ENCODE measurements at regions not wholly inside any gene's neighbourhood (a gene's known extent, or its start where the extent isn't known, plus 50 kb on each side); places are given as distances from the start of the nearest gene placed in this dataset.
"Not testable (repeated sequence)": the region's sequence is repeated elsewhere in the genome, so short reads cannot be mapped to it uniquely, and the experiment has no call there.

- ATAC-seq, H3K4me3 Mint-ChIP-seq, DNase-seq, H3K36me3 Mint-ChIP-seq, H3K27ac Mint-ChIP-seq, H3K9me3 Mint-ChIP-seq, H3K4me1 Mint-ChIP-seq, POLR2A ChIA-PET: not testable (repeated sequence)
- peaks cover 5 to 22% (median 13%) of the 10 kb centered on the region in 5 donors for H3K27me3 Mint-ChIP-seq
Measured at GRCh38 chr11:67817558-67817957, 143.1 kb upstream of the ALDH3B2 start.

- H3K36me3 Mint-ChIP-seq, H3K27me3 Mint-ChIP-seq, H3K4me1 Mint-ChIP-seq, H3K4me3 Mint-ChIP-seq, H3K9me3 Mint-ChIP-seq, POLR2A ChIA-PET, ATAC-seq, DNase-seq: not testable (repeated sequence)
- peak overlapping the region in 2 of 10 donors; percentile 12 to 54 for H3K27ac Mint-ChIP-seq
Measured at GRCh38 chr11:67809301-67809700, 134.9 kb upstream of the ALDH3B2 start.

- Mint-ChIP-seq H3K4me3 (peak overlapping the region in 1 of 10 donors; percentile 34), H3K4me1 (peaks cover 5 to 13% (median 10%) of the 10 kb centered on the region in 4 donors)
- ATAC-seq, DNase-seq, H3K36me3 Mint-ChIP-seq, H3K9me3 Mint-ChIP-seq, POLR2A ChIA-PET, H3K27me3 Mint-ChIP-seq, H3K27ac Mint-ChIP-seq: not testable (repeated sequence)
Measured at GRCh38 chr11:67807896-67808295, 133.5 kb upstream of the ALDH3B2 start.

GRCh38 chr11:67806728-67807235 is 132.4 kb upstream of the ALDH3B2 start:
- H3K4me3 Mint-ChIP-seq: peak overlapping the region in 9 of 10 donors; percentile 88 to 97 (median 94)
- peaks cover 5 to 13% (median 8%) of the 10 kb centered on the region in 4 donors for H3K4me1 Mint-ChIP-seq
- ATAC-seq, H3K9me3 Mint-ChIP-seq, DNase-seq, H3K27me3 Mint-ChIP-seq, POLR2A ChIA-PET, H3K36me3 Mint-ChIP-seq: not testable (repeated sequence)
- peak overlapping the region in 8 of 10 donors; percentile 8 to 99 (median 70) for H3K27ac Mint-ChIP-seq

GRCh38 chr11:67806183-67806582 is 131.8 kb upstream of the ALDH3B2 start:
- ATAC-seq, POLR2A ChIA-PET, DNase-seq: not testable (repeated sequence)

GRCh38 chr11:67805253-67806126 is 131.1 kb upstream of the ALDH3B2 start:
- POLR2A ChIA-PET: interaction anchor here (0.6 to 0.7 kb wide), 2 partner anchors 173 to 294 kb away, joined by 3 read pairs; no protein-coding TSS in a partner anchor
- not testable (repeated sequence) for H3K27me3 Mint-ChIP-seq, H3K36me3 Mint-ChIP-seq, H3K9me3 Mint-ChIP-seq
- peaks cover 5 to 13% (median 8%) of the 10 kb centered on the region in 4 donors for H3K4me1 Mint-ChIP-seq
- ATAC-seq (peak; percentile 92 to 94), DNase-seq (peak; percentile 95 to 99 (median 97))
- H3K4me3 Mint-ChIP-seq: peak overlapping the region; percentile 88 to 97 (median 94)
- H3K27ac Mint-ChIP-seq: peak overlapping the region; percentile 49 to 100 (median 98)

More at GRCh38 chr11:67806183-67806582, 131.8 kb upstream of the ALDH3B2 start:
- Mint-ChIP-seq H3K4me3 (peak overlapping the region; percentile 88 to 97 (median 94)), H3K4me1 (peaks cover 5 to 13% (median 8%) of the 10 kb centered on the region in 4 donors), H3K27ac (peak overlapping the region in 8 of 10 donors; percentile 14 to 100 (median 99))
- H3K9me3 Mint-ChIP-seq, H3K27me3 Mint-ChIP-seq, H3K36me3 Mint-ChIP-seq: not testable (repeated sequence)

GRCh38 chr11:67804435-67805252 is 130.2 kb upstream of the ALDH3B2 start:
- peak in 2 of 10 donors; percentile 10 to 35 for DNase-seq
- H3K9me3 Mint-ChIP-seq, ATAC-seq, H3K36me3 Mint-ChIP-seq, POLR2A ChIA-PET, H3K27me3 Mint-ChIP-seq: not testable (repeated sequence)
- Mint-ChIP-seq H3K27ac (peak overlapping the region in 9 of 10 donors; percentile 7 to 99 (median 91)), H3K4me3 (peak overlapping the region; percentile 88 to 97 (median 94)), H3K4me1 (peaks cover 5 to 13% (median 8%) of the 10 kb centered on the region in 4 donors)

DNA sequence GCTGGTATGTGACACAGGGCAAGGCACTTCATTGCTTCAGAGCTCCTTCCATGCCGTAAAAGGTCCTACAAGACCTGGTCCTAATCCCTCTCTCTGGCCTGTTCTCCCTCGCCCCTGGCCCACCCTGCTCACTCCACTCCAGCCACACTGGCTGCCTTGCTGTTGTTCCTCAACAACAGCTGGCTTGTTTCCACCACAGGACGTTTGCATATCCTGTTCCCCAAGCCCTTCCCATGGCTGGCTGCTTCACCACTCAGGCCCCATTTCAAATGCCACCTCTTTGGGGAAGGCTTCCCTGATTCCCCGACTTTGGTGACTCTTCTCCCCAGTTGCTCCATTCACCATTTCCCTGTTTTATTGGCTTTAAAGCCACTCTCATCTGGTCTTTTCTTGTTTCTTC is 129.1 kb upstream of the ALDH3B2 start:
- peak overlapping the region in 4 of 10 donors; percentile 6 to 57 (median 13) for H3K27ac Mint-ChIP-seq
- peak overlapping the region in 4 of 10 donors; percentile 1 to 96 (median 67) for H3K4me3 Mint-ChIP-seq
- DNase-seq, H3K36me3 Mint-ChIP-seq, H3K27me3 Mint-ChIP-seq, H3K9me3 Mint-ChIP-seq, POLR2A ChIA-PET, ATAC-seq: not testable (repeated sequence)
- H3K4me1 Mint-ChIP-seq: peaks cover 5 to 13% (median 8%) of the 10 kb centered on the region in 4 donors

DNA sequence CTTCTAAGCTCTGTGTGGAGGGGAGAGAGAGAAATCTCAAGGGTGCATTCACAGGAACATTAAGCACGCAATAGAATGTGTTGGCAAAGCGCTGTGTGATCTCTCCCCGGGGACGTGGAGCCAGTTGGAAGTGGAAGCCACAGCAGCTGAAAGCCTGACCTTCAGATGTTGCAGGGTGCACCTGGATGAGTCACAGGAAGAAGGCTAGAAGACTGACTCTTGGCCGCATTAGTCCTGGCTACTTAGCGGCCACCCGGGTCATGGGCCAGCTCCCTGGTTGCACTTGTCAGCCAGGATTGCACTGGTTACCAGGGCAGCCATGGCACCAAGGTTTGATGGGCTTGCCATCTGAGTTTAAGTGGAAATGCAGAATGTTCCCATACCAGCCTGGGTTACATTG is 128.6 kb upstream of the ALDH3B2 start:
- DNase-seq, H3K9me3 Mint-ChIP-seq, H3K27me3 Mint-ChIP-seq, H3K36me3 Mint-ChIP-seq, POLR2A ChIA-PET, ATAC-seq: not testable (repeated sequence)
- peaks cover 5 to 13% (median 8%) of the 10 kb centered on the region in 4 donors for H3K4me1 Mint-ChIP-seq
- H3K27ac Mint-ChIP-seq: peak overlapping the region in 2 of 10 donors; percentile 37 to 57
- H3K4me3 Mint-ChIP-seq: peak overlapping the region in 1 of 10 donors; percentile 30

DNA sequence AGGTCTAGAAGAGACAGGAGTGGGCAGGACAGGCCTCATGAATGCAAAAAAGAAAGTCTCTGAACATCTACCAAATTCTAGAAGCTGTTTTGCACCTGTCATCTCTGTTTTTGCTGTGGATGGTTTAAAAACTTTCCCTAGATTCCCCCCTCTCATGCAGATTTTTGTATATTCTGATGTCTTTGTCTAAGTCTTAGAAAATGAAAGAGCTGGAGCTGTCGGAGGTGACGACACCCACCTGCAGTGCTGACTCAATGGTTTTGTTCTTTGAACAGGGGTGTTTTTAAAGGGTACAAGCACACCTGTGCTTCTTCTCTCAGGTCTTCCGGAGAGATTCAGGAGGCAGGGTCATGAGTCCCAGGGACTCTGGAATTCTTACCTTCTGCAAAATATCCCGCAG is 128.2 kb upstream of the ALDH3B2 start:
- POLR2A ChIA-PET, H3K9me3 Mint-ChIP-seq, H3K4me3 Mint-ChIP-seq, DNase-seq, H3K36me3 Mint-ChIP-seq, H3K27me3 Mint-ChIP-seq, ATAC-seq: not testable (repeated sequence)
- H3K27ac Mint-ChIP-seq: peak overlapping the region in 3 of 10 donors; percentile 37 to 57 (median 38)
- H3K4me1 Mint-ChIP-seq: peaks cover 5 to 13% (median 9%) of the 10 kb centered on the region in 4 donors

DNA sequence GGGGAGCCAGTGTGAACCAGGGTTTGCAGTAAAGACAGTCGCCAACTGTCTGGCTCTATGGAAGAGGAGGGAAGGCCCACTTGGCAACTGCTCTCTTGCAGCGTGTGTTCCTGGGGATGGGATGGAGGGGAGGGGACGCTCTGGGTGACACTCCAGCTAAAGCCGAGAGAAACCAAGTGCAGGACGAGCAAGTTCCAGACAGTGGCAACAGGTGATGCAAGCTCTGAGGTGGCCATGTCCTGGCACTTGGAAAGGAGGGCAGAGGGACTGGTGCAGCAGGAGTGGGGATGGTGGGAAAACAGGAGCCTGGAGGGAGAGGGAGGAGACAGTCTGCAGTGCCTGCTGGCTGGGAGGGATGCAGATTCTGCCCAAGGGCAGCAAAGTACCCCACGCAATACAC is 127.0 kb upstream of the ALDH3B2 start:
- ATAC-seq, H3K27me3 Mint-ChIP-seq, H3K27ac Mint-ChIP-seq, H3K4me3 Mint-ChIP-seq, H3K9me3 Mint-ChIP-seq, POLR2A ChIA-PET, DNase-seq, H3K36me3 Mint-ChIP-seq: not testable (repeated sequence)
- peaks cover 2 to 11% (median 7%) of the 10 kb centered on the region in 4 donors for H3K4me1 Mint-ChIP-seq

GRCh38 chr11:67800591-67800990 is 126.2 kb upstream of the ALDH3B2 start:
- not testable (repeated sequence) for H3K27ac Mint-ChIP-seq, DNase-seq

More at GRCh38 chr11:67800591-67800990, 126.2 kb upstream of the ALDH3B2 start:
- H3K4me1 Mint-ChIP-seq, H3K27me3 Mint-ChIP-seq, POLR2A ChIA-PET, H3K9me3 Mint-ChIP-seq, H3K36me3 Mint-ChIP-seq, ATAC-seq: not testable (repeated sequence)
- peak overlapping the region in 1 of 10 donors; percentile 24 for H3K4me3 Mint-ChIP-seq
